Neural crest cell (in vitro differentiated cells): ENCODE measurements at regions not wholly inside any gene's neighbourhood (a gene's known extent, or its start where the extent isn't known, plus 50 kb on each side); places are given as distances from the start of the nearest gene placed in this dataset.

ENCODE experiments used
- DNase-seq: peaks from one replicate; pipeline ENCODE4 v3.0.0; 2021; ENCODE audit warnings: low read depth, mixed read lengths, low spot score
- H3K27ac Mint-ChIP-seq: one replicate; pipeline ENCODE4 v1.8.0; 2021; ENCODE audit warnings: mild to moderate bottlenecking, mixed read lengths; ENCODE audit not compliant: unreplicated experiment
- H3K27me3 Mint-ChIP-seq: 2 replicates; pipeline ENCODE4 v1.8.0; 2021; ENCODE audit warnings: low read depth, mild to moderate bottlenecking, mixed read lengths
- H3K36me3 Mint-ChIP-seq: 2 replicates; pipeline ENCODE4 v1.8.0; 2021; ENCODE audit warnings: low read depth, mild to moderate bottlenecking, mixed read lengths
- H3K4me1 Mint-ChIP-seq: 2 replicates; pipeline ENCODE4 v1.8.0; 2021; ENCODE audit warnings: mixed read lengths
- H3K4me3 Mint-ChIP-seq: one replicate; pipeline ENCODE4 v1.8.0; 2021; ENCODE audit warnings: mild to moderate bottlenecking, mixed read lengths
- H3K9me3 Mint-ChIP-seq: 2 replicates; pipeline ENCODE4 v1.8.0; 2021; ENCODE audit warnings: mixed read lengths
- TF ChIP-seq, protein P1 (sequence below): fragments of 200-600 bp; sonication (generic); conservative IDR thresholded peaks from 2 replicates; pipeline ENCODE4 v1.5.0; 2021; ENCODE audit warnings: antibody characterized with exemption, mild to moderate bottlenecking

- TF ChIP-seq, protein P1, sequence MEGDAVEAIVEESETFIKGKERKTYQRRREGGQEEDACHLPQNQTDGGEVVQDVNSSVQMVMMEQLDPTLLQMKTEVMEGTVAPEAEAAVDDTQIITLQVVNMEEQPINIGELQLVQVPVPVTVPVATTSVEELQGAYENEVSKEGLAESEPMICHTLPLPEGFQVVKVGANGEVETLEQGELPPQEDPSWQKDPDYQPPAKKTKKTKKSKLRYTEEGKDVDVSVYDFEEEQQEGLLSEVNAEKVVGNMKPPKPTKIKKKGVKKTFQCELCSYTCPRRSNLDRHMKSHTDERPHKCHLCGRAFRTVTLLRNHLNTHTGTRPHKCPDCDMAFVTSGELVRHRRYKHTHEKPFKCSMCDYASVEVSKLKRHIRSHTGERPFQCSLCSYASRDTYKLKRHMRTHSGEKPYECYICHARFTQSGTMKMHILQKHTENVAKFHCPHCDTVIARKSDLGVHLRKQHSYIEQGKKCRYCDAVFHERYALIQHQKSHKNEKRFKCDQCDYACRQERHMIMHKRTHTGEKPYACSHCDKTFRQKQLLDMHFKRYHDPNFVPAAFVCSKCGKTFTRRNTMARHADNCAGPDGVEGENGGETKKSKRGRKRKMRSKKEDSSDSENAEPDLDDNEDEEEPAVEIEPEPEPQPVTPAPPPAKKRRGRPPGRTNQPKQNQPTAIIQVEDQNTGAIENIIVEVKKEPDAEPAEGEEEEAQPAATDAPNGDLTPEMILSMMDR = no peak
- Mint-ChIP-seq H3K36me3 (peaks cover 5% of the 10 kb centered on the region), H3K9me3 (no peaks in the 10 kb centered on the region), H3K4me1 (peaks cover 54% of the 10 kb centered on the region), H3K27me3 (no peaks in the 10 kb centered on the region), H3K4me3 (peak overlapping the region; percentile 93), H3K27ac (peak overlapping the region; percentile 97)
- DNase-seq = peak; percentile 46
Observed at GRCh38 chr3:115512565-115513415, 110.5 kb upstream of the GAP43 start.

DNA sequence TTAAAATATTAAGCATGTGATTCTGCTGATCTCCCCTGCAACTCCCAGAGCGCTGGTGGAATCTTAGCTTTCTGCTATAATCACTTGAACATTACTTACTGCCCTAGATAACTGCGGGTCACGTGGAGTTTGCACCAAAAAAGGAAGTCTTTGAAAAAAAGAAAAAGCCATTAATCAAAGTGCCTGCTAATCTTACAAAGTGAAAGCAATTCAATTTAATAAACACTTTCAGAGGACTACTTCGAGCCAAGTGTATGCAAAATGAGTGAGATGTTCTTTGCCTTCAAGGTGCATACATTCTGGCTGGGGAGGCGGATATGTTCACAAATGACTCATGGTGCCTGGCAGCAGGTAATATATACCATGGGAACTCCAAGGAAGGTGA, 109.9 kb upstream of the GAP43 start:
- H3K27me3 Mint-ChIP-seq = no peaks in the 10 kb centered on the region
- peak overlapping the region; percentile 93 for H3K4me3 Mint-ChIP-seq
- peaks cover under 1% of the 10 kb centered on the region for H3K36me3 Mint-ChIP-seq
- DNase-seq = no peak
- H3K27ac Mint-ChIP-seq = peak overlapping the region; percentile 97
- H3K9me3 Mint-ChIP-seq = no peaks in the 10 kb centered on the region
- TF ChIP-seq, protein P1 = no peak
- H3K4me1 Mint-ChIP-seq = peaks cover 55% of the 10 kb centered on the region

DNA sequence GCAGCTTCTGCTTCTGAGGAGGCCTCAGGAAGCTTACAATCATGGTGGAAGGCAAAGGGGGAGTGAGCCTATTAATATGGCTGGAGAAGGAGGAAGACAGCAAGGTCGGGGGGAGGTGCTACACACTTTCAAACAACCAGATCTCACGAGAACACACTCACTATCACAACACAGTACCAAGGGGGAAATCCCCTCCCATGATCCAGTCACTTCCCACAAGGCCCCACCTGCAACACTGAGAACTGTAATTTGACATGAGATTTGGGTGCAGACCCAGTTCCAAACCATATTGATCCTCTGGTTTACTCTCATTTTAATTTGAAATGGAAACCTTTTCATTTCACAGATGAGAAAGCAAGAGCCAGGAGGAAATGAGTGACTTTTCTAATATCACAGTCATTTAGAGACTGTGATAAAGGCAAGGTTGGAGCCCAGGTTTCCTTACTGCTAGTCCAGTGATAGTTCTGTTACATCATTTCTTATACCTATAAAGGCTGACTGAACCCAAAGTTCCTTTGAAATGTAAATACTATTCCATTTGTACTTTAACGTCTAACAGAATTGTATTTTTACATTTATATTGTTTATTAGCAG, 105.8 kb upstream of the GAP43 start:
- no peaks in the 10 kb centered on the region for H3K9me3 Mint-ChIP-seq
- DNase-seq = no peak
- no peaks in the 10 kb centered on the region for H3K27me3 Mint-ChIP-seq
- H3K4me3 Mint-ChIP-seq = no peak overlapping the region
- peaks cover 23% of the 10 kb centered on the region for H3K4me1 Mint-ChIP-seq
- H3K27ac Mint-ChIP-seq = no peak overlapping the region
- TF ChIP-seq, protein P1 = no peak
- H3K36me3 Mint-ChIP-seq = no peaks in the 10 kb centered on the region

DNA sequence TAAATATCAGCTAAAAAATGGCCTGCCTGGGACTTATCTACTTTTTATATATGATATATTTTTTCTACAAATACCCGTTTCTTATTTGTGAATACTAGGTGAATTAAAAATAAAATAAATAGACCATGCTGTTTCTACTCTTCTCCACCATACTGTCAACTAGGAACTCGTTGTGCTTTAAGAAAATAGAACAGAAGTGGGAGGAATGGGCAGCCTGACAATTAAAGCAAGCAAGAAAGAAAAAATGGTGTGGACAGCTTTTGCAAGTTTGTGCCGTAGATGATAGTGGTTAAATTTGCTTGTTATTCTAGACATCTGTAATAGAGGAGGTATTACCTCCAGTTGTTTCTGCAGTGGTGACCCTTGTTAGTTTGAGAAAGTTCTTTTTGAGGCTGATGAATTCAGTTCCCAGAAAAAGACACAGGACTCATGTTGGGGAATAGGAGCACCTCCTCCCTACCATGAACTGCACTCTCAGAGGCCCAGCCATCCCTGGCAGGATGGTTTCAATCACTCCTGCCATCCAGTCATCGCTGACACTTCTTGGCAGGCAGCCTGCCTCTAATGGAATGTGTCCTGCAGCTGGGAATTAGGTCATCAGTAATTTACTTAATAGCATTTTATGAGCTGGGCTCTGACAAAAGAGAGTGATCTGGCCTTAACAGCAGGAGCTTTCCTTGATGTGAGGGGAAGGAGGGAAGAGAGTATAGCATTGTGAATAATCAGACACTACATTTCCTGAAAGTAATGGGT, 105.0 kb upstream of the GAP43 start:
- TF ChIP-seq, protein P1 = no peak
- H3K36me3 Mint-ChIP-seq = no peaks in the 10 kb centered on the region
- H3K4me3 Mint-ChIP-seq = no peak overlapping the region
- H3K27ac Mint-ChIP-seq = peak overlapping the region; percentile 46
- no peaks in the 10 kb centered on the region for H3K27me3 Mint-ChIP-seq
- no peaks in the 10 kb centered on the region for H3K9me3 Mint-ChIP-seq
- no peak for DNase-seq
- H3K4me1 Mint-ChIP-seq = peaks cover 16% of the 10 kb centered on the region

DNA sequence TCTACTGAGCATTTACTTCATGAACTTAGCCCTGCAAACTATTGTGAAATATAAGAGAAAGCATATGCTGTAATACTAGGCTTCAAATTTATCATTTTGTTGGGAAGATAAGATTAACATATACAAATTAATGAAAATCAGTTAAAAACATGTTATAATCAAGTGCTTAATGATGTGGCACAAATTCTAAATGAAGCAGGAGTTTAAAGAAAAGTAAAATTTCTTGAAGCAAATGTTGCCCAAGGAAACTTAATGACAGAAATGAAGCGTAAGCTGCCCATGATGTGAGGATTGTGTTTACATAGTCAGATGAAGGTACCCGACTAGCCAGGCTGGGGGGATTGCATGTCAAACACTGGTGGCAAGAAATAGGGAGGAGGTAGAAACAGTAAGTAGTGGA, 103.1 kb upstream of the GAP43 start:
- no peak overlapping the region for H3K4me3 Mint-ChIP-seq
- no peak for DNase-seq
- no peaks in the 10 kb centered on the region for H3K36me3 Mint-ChIP-seq
- peaks cover 12% of the 10 kb centered on the region for H3K4me1 Mint-ChIP-seq
- H3K27ac Mint-ChIP-seq = peak overlapping the region; percentile 11
- TF ChIP-seq, protein P1 = no peak
- H3K27me3 Mint-ChIP-seq = no peaks in the 10 kb centered on the region
- no peaks in the 10 kb centered on the region for H3K9me3 Mint-ChIP-seq
